HG03025 (cell line): ENCODE measurements at regions not wholly inside any gene's neighbourhood (a gene's known extent, or its start where the extent isn't known, plus 50 kb on each side); places are given as distances from the start of the nearest gene placed in this dataset.
"Not testable (repeated sequence)": the region's sequence is repeated elsewhere in the genome, so short reads cannot be mapped to it uniquely, and the experiment has no call there.

Experiments
- ATAC-seq: cut with Tn5 transposase; IDR thresholded peaks from one replicate; pipeline ENCODE4 v1.9.1; 2021; ENCODE audit warnings: mild to moderate bottlenecking, moderate library complexity; ENCODE audit not compliant: unreplicated experiment, low FRiP score

DNA sequence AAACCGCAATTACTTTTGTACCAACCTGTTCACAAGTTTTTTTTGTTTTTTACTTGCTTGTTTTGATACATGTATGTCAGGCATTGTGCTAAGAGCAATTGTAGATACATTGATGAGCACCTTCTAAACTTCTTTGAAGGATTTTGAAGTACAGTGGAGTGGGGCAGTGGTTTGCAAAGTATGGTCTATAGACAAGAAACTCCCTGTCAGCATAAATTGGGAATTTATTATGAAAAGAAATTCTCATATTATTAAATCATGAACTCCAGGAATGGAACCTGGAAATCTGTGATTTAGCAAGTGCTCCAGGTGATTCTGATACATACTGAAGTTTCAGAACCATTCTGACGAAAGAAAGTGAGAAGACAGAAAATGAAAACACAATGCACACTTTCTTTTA, 733.4 kb downstream of the C4orf33 start:
- no peak for ATAC-seq

GRCh38 chr4:129839687-129840086, 743.7 kb downstream of the C4orf33 start:
- no peak for ATAC-seq

GRCh38 chr4:129842096-129842495, 746.1 kb downstream of the C4orf33 start:
- no peak for ATAC-seq

DNA sequence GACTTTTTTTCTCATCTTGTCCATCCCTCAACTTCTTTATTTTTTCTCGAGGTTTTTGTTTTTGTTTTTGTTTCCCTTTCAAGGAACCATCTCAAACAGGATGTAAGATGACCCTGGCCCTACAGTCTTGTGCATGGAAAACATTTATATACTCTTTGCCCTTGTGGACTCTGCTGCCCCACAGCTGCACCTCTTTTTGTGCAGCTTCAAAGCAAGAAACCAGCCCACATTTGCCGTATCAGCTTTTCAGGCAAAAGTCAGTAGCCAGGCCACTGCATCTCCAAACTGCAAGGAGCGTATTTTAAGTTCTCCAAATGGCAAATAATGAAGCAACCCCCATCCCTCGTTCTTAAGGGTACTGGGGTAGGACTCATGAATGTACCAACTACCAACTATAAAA, 756.5 kb downstream of the C4orf33 start:
- no peak for ATAC-seq

GRCh38 chr4:129853685-129854467, 757.9 kb downstream of the C4orf33 start:
- ATAC-seq: not testable (repeated sequence)

DNA sequence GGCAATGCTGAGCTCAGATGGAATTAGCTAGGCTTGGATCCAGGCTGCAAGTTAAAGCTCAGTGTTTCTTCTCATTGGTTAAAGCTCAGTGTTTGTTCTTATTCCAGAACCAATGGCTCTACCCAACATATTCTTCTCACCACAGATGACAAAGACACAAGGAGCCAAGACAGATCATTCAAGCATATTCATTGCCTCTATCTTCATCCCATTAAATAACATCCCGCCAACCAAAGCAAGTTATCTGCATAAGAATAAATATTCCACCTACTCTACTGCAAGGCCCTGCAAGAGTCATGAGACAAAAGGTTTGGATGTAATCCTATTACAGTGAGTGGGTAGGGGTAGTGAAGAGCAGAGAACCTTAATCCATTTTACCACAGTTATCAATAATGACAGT, 766.5 kb downstream of the C4orf33 start:
- ATAC-seq: no peak

DNA sequence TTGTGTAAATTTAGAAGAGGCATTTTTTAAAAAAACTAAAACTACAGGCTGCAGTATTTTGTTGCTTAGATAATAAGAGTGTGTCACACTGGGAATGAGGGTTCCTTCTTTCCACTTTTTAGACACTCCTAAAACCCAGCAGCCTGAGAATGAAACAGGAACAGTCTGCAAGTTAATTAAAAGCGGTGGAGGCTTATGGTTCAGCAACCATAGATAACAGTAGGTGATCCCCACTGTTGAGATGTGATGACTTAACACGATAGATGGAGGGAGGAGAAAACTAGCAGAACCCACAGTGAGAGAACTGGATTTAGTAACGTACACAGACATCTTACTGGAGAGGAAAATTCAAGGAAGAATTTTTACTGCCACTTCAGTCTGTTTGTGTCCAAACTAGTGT, 767.3 kb downstream of the C4orf33 start:
- ATAC-seq: no peak

DNA sequence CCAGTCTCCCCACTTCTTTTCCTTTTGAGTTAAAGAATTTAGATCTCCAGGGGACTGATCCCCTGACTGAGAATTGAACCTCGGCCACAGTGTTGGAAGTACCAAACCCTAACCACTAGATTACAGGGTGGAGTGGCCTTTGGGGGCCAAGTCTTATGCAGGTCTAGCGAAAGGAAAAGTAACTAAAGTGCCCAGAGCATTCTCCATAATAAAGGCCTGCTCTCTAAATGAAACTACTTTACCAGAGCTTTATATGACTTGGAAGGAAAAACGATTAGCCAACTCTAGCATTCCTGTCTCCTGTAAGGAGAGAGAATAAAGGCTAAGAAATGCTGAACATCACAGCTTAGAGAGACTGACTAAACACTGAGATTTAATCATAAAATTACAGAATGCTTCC, 788.0 kb downstream of the C4orf33 start:
- ATAC-seq: no peak

DNA sequence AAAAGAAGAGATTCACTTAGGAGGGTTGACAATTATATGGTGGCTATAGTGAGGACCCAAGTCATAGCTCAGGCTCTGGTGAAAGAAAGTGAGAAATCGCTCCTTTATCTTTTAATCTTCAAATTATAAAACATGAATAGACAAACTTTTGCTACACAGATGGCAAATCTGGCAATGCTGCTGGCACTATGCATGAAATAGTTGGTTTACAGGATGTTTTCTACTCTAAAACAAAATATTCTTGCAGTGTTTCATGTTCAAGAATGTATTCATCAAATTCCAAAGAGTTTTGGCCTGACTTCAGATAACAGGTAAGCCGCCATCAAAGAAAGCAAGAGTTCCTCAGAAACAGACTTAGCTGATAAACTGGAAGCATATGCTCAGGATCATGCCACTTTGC, 801.2 kb downstream of the C4orf33 start:
- no peak for ATAC-seq

- ATAC-seq: no peak
These were observed 803.9 kb downstream of the C4orf33 start for GRCh38 chr4:129899849-129900248.

DNA sequence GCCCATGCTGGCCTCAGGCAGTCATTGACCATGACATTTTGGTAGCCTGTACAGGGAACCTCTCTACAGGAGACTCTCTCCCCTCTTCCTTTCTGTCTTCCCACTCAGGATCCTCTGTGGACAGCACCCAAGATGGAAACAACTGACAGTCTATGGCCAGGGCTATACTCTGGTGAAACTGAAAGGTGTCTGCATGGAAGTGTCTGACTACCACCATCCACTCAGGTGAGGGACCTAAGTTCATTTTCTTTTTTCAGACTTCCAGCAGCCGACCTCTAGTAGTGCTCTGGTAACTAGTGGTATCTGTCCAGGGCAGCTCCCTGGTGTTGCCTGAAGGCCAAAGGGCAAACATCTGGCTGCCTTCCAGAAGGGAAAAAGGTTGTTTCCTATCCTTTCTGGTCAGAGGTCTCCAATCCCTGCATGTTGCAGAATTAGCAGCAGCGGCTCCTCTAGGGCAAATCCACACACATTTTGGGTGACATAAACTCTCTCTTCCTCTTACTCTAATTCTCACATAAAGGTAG, 804.5 kb downstream of the C4orf33 start:
- ATAC-seq: no peak

DNA sequence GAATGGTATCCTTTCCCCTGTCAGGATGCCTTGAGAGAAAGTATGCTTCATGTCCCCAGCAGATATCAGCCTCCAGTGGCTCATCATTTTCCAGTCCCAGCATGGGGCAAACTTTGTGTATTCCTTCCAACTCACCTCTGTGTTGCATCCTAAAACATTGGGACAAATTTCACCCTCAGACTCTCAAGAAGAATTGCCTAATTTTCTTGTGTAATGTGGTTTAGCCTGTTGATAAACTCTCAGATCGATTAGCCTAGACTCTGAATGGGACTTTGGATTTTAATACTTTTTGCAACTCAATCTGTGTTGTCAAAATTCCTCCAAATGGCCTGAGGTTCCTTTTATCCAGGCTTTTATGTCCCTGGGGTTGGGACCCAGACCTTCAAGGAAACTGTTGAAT, 805.3 kb downstream of the C4orf33 start:
- ATAC-seq: no peak

- ATAC-seq: no peak
These were observed 807.9 kb downstream of the C4orf33 start for GRCh38 chr4:129903861-129904260.

- ATAC-seq: no peak
These were observed 809.3 kb downstream of the C4orf33 start for GRCh38 chr4:129905256-129905655.

DNA sequence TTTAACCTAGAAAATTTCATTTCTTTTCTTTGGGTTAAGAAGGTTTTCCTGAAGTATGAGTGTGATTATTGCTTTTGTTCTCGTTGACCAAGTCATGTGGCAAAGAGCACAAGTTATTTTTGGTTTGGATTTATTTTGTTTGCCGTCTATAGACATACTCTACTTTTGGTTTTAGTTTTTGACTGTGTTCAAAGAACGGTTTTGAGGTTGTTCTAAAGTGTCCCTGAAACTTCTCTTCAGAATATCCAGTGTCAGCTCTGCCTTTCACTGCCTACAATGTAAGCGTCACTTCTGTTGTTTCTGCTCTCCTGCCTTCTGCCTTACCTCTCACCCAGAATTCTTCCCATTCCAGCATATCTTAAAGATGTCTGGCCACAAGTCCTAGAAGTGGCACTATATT, 812.2 kb downstream of the C4orf33 start:
- ATAC-seq: no peak

GRCh38 chr4:129916991-129917390, 821.0 kb downstream of the C4orf33 start:
- ATAC-seq: no peak

DNA sequence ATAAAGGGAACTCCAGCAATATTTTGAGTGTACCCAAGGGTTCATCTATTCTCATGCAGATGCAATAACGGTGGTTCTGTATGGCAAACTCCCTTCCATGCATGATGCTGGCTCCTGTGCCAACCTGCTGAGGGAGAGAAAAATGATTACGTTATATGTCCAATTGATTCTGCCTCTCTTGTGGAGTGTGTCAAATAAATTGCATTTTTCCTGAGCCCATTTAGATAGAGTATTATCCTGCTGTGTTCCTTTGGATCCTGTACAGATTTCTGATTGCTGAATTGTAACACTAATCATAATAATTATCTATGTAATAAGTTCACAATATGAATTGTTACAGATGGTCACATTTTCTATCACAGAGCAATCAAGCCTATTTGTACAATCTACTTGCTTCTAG, 821.7 kb downstream of the C4orf33 start:
- ATAC-seq: no peak

- no peak for ATAC-seq
These were observed 831.0 kb downstream of the C4orf33 start for GRCh38 chr4:129926936-129927335.

- no peak for ATAC-seq
These were observed 833.1 kb downstream of the C4orf33 start for GRCh38 chr4:129929052-129929451.

DNA sequence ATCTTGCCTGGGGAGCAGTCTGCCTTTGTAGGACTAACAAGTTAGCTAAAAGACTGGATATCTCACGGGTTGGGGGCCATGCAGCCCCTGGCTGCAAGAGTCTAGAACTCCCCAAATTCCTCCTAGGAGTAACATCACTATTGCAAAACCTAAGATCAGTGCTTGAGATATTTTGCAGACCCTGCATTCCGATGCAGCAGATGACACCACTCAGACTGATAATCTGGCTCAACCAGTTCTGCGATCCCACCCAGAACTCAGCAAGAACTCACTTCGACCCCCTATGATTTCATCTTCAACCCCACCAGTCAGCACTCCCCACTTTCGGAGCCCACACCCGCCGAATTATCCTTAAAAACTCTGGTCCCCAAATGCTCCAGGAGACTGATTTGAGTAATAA, 834.0 kb downstream of the C4orf33 start:
- ATAC-seq: no peak

GRCh38 chr4:129950217-129950616, 854.3 kb downstream of the C4orf33 start:
- ATAC-seq: no peak

- no peak for ATAC-seq
These were observed 870.2 kb downstream of the C4orf33 start for GRCh38 chr4:129966175-129966574.
